GM12872 (cell line): ENCODE measurements at regions not wholly inside any gene's neighbourhood (a gene's known extent, or its start where the extent isn't known, plus 50 kb on each side); places are given as distances from the start of the nearest gene placed in this dataset.

Experiments used
- TF ChIP-seq, protein P1 (sequence below): IDR thresholded peaks from 3 replicates; pipeline ENCODE4 v1.5.1; 2011; ENCODE audit warnings: low read depth, mild to moderate bottlenecking, low read length, moderate library complexity; ENCODE audit not compliant: insufficient read depth

GRCh38 chr2:16948710-16949109, 283.1 kb upstream of the CYRIA start:
- TF ChIP-seq, protein P1, sequence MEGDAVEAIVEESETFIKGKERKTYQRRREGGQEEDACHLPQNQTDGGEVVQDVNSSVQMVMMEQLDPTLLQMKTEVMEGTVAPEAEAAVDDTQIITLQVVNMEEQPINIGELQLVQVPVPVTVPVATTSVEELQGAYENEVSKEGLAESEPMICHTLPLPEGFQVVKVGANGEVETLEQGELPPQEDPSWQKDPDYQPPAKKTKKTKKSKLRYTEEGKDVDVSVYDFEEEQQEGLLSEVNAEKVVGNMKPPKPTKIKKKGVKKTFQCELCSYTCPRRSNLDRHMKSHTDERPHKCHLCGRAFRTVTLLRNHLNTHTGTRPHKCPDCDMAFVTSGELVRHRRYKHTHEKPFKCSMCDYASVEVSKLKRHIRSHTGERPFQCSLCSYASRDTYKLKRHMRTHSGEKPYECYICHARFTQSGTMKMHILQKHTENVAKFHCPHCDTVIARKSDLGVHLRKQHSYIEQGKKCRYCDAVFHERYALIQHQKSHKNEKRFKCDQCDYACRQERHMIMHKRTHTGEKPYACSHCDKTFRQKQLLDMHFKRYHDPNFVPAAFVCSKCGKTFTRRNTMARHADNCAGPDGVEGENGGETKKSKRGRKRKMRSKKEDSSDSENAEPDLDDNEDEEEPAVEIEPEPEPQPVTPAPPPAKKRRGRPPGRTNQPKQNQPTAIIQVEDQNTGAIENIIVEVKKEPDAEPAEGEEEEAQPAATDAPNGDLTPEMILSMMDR: no peak

- TF ChIP-seq, protein P1: no peak
Observed at GRCh38 chr2:16948053-16948452, 282.4 kb upstream of the CYRIA start.

DNA sequence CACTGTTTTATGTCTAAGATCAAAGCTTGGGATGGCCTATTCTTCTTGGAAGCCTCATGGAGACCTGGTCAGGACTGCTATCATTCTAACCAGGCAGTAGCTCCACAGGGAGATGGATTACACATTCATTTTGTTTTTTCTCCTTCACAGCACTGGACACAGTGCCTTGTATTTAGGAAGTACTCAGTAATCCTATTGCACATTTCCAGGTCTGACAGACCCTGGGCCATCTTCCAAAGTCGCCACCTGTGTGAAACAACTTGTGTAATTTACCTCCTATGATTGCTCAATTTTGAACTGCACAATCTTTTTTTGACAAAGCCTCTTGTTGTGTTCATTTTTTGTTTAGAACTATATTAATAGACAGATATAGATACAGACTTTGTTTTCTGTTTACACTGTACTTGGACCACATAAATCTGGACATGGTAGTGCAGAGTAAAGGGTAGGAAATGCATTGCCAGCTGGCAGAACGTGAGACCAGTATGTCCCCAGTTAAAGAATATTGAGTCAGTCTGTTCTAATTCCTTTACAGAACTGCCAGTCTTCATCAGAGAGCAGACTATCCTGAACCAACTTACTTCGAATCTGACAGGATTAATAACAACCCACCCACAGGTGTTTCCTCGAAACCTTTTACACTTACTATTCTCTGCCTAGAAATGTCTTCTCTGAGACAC, 277.8 kb upstream of the CYRIA start:
- TF ChIP-seq, protein P1: no peak

DNA sequence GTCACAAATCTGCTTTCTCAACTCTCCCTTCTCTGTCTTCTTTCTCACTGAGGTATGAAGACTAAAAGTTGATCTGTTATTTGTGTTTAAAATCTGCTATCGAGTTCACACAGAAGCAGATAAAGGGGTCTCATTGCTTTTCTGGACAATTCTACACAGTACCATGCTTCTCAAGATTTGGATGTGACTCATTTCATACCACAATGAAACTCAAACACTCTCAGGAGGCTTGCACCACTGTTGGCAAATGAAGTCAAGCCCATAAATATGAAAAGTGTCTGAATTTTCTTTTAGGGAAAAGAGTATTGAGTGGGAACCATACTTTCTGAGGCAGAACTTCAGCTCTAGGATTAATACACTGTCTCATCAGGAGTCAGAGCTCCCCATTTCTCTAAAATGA, 274.6 kb upstream of the CYRIA start:
- TF ChIP-seq, protein P1: no peak

DNA sequence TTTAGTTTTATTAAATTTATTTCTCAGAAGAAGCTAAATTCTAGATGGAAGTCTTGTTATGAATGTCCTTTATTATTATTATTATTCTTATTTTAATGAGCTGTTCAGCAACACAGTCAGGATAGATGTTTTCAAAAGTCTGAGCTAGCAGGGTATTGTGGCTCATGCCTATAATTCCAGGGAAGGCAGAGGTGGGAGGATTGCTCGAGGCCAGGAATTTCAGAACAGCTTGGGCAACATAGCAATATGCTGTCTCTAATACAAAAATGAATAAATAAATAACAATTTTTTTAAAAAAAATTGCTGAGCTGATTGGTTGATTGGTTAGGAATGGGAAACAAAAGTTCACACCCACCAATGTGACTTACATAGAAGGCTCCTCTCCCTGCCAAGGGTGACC, 274.1 kb upstream of the CYRIA start:
- TF ChIP-seq, protein P1: no peak

DNA sequence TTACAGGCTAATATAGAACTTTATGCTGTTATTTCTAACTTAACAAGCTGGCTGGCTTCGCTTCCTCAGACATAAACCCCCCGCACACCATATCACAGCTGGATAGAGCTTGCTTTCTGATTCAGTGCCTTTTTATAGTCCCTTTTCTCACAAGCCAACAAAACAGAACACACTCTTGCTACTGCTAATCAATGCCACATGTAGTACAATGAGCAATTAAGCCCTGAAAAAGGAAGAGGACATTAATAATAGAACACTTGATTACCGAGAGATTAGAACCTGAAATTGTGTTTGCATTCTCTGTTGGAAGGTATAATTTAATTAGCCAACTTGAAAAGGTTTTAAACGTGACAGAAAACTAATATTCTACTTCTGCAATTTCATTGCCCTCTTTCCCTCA, 267.7 kb upstream of the CYRIA start:
- TF ChIP-seq, protein P1: no peak

DNA sequence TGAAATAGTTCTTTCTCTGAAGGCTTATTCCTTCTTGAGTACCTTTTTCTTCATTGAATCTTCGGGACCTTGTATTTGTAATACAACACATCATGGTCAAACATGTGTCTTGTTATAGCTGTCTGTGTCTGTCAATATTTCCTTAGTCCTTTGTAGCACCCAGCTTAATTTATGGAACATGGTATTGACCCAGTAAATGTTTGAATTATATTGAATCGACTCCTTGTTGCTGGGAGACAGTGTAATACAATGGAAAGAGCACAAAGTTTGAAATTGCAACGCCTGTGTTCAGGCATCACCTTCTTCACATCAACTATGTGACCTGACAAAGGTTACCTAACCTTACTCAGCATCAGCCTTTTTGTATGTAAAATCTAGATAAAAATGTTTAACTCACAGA, 267.2 kb upstream of the CYRIA start:
- TF ChIP-seq, protein P1: no peak

DNA sequence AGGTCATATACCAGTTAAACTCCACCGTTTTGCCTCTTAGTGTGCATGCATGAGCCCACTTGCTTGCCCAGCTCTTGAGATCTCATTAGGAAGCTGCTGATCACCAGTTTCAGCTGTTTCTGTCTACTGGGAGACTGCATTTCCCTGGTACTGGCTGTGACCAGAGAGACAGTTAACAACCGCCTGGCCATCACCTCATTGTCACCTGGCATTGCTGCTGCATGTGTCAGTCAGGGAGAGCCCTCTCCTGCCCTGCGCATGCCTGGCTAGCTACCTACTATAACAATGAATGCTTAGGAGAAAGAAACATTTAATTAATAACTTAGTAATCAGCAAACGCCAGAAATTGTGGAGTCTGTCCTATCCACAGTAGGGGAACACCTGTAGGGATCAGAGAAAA, 265.8 kb upstream of the CYRIA start:
- TF ChIP-seq, protein P1: no peak
